ENCODE measurements at regions not wholly inside any gene's neighbourhood (a gene's known extent, or its start where the extent isn't known, plus 50 kb on each side); places are given as distances from the start of the nearest gene placed in this dataset.

DNA sequence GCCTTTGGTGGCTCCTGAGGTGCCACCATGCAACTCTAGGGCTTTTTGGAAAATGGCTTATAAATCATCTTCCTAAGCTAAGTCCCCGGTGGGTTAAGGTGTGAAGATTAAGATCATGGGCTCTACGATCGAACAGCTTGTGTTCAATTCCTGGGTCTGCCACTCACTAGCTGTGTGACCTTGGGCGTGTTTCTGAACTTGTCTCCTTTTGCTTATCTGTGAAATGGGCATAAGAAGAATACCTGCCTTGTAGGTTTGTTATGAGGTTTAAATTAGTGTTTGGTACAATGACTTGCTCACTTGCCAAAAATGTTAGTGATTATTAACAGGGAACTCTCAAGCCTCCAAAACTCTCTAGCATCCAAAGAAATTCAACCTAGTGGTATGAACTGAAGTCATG, 119.2 kb upstream of the PITX1 start:
- TF ChIP-seq, protein P1, sequence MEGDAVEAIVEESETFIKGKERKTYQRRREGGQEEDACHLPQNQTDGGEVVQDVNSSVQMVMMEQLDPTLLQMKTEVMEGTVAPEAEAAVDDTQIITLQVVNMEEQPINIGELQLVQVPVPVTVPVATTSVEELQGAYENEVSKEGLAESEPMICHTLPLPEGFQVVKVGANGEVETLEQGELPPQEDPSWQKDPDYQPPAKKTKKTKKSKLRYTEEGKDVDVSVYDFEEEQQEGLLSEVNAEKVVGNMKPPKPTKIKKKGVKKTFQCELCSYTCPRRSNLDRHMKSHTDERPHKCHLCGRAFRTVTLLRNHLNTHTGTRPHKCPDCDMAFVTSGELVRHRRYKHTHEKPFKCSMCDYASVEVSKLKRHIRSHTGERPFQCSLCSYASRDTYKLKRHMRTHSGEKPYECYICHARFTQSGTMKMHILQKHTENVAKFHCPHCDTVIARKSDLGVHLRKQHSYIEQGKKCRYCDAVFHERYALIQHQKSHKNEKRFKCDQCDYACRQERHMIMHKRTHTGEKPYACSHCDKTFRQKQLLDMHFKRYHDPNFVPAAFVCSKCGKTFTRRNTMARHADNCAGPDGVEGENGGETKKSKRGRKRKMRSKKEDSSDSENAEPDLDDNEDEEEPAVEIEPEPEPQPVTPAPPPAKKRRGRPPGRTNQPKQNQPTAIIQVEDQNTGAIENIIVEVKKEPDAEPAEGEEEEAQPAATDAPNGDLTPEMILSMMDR (IDR thresholded peaks at IDR 0.05; ENCODE audit: low read depth, low read length), result no peak
- no peak for TF ChIP-seq EZH2phosphoT487 (IDR thresholded peaks at IDR 0.05; ENCODE audit: low read depth)

All from OCI-LY3 (cell line).